ENCODE measurements at regions not wholly inside any gene's neighbourhood (a gene's known extent, or its start where the extent isn't known, plus 50 kb on each side); places are given as distances from the start of the nearest gene placed in this dataset.
"Not testable (repeated sequence)": the region's sequence is repeated elsewhere in the genome, so short reads cannot be mapped to it uniquely, and the experiment has no call there.

DNA sequence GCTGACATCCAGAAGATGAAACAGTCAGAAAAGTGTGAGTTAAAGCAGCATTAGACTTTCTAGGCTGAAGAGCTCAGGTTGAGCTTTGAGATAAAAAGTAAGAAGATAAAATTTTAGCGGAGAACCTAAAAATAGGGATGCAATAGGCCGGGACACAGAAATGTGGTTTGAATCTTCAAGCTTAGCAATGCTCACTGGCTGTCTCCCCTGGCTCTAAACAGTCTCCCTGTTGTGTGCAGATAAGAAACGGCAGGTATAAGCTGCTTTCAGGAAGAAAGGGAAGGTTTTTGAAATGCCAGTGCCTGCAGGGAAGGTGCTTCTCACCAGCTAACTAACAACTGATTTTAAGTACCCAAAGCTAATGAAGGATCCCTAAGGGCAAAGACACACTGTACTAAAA lies 718.7 kb upstream of the SGO1 start:
- no peak for DNase-seq

DNA sequence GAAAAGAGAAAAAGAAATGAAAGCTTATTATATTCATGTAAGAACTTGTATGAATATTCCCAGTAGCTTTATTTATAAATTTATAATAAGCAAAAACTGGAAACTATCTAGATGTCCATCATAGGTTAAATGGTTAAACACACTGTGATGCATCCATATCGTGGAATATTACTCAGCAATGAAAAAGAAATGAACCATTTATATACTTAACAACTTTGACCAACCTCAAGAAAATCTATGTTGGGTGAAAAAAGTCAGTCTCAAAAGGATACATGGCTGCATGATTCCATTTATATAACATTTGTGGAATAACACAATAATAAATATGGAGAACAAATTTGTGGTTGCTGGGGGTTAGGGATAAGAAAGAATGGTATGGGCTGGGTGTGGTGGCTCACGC lies 713.0 kb upstream of the SGO1 start:
- no peak for DNase-seq

DNA sequence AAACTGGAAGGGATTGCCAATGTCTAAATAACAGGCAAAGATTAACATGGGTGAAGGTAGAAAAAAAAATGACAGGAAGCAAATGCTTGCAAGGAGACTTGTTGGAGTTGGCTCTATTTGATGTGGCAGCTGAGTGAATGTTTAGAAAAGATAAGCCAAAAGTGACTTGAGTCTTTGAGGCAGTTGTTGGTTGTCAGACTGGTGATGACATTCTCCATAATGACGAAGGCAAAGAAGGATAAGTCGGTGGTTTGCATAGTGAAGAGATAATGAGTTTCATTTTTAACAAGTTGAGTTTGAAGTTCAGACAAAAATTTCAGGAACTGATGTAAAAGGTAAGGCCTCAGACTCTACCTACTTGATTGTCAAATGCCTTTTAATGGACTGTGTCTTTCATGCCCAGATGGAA lies 704.1 kb upstream of the SGO1 start:
- no peak for DNase-seq

DNA sequence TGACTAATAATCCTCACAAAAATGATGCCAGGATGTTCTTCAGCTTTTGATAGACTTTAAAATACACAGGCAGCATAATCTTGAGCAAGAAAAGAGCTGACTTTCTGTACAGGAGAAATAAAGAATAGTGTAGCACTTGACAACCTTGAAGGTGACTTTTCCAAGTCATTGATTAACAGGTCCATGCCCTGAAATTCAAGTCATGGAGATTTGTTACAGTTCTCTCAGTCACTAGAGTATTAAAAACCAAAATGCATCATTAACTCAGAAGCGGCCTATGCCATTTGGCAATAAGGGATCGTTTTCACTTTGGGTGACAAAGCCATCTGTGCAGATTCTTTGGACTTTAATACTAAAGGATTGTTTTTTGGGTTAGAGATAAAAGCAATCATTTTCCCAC lies 692.7 kb upstream of the SGO1 start:
- DNase-seq: no peak

DNA sequence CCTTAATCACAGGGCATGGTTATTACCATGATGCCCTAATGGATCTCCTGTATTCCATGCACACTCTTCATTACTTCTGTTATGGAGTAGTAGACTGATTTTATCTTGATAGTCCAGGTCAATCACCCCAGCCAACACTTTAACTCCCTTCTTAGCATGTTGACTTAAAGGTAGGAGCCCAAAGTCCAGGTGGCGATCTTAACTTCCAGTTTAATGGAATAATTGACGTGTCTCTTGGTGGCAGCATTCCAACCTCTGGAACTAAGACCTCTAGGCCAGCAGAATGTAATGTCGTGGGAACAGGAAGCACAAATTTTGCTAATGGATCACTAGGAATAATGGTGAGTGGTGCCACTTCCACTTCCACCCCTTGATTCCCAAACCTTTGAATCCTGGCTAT lies 687.2 kb upstream of the SGO1 start:
- no peak for DNase-seq

DNA sequence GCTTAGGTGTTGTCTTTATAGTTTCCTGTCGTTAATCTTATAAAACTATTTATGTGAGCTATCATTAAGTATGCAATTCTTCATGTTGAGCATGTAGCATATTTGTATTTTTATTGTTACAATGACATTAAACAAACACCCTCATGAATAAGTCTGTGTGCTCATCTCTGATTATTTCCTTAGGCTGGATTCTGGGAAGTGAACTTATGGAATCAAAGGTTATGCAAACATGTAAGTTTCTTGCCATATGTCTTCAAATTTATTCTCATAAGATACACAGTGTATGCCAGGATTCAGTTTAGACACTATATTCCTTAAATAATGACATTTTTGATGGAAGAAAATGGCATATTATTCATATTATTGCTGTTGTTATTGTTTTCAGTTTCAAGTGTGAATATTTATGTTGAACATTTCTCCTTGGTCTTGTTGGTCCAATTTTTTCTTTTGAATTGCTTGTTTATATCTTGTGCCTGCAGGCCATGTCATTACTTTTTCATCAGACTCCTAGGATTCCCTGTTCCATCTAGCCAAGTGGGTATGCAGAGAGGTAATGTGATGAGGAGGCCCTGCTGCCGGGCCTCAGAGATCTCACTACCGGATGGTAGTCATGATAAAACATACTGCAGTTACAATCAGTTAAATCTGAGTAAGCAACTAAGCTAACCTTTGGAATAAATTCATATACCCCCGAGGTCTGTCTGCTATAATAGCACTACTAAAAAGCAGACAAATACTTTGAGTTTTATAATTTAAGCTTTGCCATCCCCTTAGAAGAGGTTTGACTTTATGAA lies 684.3 kb upstream of the SGO1 start:
- no peak for DNase-seq

DNA sequence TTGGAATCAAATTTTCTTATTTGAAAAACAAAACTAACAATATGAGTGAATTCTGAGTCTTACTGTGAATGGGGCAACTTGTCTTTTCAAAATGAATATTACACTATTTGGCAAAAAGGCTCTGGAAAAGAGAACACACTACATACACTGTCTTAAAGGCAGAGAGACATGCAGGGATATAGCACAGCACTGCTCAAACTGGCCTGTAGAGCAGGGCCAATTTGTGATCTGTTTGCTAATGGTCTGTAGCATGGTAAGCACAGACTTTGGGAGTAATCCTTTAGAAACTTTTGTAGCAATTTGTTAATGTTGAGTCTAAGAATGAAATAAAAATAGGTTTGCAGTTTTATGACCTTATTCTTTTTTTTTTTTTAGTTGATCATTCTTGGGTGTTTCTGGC lies 679.8 kb upstream of the SGO1 start:
- DNase-seq: no peak

DNA sequence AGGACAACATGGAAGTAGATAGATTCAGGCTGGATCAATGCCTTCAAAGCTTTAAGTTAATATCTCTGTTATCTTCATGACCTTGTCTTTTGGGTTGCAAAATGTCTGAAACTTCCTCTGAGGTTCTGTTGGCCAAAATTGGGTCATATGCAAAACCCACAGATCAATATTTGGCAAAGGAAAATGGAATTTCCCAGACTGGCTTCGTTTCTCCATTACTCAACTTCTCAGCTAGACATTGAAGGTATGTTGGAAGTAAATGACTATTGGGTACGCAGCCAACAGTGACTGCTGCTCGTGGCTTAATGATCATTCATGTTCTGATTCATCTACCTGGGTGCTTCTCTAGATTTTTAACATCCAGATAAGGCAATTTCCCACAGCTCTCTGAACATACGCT lies 675.4 kb upstream of the SGO1 start:
- DNase-seq: no peak

DNA sequence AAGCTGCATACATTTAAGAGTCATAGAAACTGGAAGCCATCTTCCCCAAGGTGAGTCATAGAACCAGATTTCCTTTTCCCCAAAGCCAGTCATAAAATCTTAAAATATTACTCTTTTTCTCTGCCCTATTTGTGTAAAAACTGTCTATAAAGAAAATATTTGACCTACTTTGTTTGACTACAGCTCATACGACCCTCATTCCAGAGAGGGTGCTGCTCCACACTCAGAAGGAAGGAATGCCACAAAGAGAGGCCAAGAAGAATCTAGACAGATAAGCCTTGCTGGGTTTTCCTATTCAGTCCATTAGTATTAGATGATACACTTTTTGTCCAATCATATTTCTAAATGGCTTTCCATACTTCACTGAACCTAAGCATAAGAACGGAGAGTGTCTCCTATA lies 671.6 kb upstream of the SGO1 start:
- no peak for DNase-seq

DNA sequence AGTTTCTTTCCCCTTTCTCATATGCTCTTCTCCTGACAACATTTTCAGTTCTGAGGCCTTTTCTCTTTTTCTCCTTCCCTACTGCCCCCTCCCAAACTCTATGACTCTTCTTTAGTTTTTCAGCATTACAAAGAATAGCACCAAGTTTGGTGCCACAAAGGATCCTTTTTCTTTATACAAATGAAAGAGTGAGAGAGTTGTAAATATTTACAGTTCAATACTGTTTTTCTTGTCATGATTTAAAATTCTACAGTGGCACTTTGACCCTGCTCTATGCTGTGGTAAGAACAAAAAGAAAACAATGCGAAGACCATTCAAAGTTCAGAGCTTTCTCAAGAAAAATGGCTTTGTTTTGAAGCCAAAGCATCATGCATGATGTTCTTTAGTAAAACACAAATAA lies 667.9 kb upstream of the SGO1 start:
- DNase-seq: no peak

DNA sequence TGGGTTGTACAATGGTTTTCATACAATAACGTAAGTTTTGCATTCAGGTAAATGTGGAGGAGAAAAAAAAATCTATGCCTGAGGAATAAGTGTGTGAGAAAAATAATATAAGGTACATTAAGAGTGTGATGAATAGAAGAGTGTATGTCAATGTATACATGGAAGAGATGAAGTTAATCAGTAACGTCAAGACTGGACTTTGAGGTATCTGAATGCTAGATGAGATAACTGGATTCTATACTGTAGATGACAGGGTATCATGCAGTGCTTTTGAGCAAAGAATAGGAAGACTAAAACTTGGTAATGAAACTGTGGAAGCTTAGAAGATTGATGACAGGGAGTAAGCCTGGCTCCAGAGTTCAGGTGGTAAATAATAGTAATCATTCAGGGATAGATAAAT lies 666.7 kb upstream of the SGO1 start:
- DNase-seq: no peak

DNA sequence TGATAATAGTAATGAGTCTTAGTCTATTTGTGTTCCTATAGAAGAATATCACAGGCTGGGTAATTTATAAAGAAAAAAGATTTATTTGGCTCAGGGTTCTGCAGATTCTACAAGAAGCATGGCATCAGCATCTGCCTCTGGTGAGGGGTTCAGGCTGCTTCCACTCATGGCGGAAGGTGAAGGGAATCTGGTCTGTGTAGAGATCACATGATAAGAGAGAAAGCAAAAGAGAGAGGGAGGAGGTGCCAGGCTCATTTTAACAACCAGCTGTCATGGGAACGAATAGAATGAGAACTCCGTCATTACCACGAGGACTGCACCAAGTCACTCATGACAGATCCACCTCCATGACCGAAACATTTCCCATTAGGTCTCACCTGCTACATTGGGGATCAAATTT lies 664.0 kb upstream of the SGO1 start:
- DNase-seq: no peak

DNA sequence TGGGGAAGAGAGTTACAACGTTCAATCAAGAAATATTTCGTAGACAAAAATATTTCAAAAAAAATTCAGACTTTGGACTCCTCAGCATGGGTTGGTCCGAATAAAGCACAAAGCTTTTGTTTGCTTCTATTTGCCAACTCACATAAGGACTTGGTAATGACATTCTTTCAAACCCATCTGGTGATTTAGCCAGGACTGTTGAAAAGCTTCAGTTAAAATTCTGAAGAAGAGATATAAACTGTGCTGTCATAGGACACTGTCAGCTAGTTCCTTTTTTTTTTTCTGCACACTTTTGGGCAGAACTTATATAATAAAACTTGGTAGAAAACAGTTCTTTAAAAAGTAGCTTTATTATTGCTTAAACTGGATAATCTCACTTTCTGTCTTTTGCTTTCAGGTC lies 660.8 kb upstream of the SGO1 start:
- DNase-seq: no peak

DNA sequence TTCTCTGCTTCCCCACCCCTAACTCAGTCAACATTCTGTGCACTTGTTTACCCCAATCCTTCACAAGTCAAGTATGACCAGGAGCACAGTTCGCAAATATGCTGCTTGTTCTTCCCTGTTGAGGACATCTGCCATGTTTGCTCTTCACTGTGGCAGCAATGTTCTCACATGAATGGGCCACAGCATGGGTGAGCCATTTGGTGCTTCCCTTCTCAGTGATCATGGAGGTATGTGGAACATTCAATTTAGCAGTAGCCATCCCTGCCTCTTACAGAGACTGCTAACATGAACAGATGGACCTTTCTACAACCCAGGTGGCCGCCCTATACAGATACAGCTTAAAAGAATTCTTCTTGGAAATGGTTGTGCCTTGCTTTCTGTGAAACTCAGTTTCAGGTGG lies 660.1 kb upstream of the SGO1 start:
- no peak for DNase-seq

DNA sequence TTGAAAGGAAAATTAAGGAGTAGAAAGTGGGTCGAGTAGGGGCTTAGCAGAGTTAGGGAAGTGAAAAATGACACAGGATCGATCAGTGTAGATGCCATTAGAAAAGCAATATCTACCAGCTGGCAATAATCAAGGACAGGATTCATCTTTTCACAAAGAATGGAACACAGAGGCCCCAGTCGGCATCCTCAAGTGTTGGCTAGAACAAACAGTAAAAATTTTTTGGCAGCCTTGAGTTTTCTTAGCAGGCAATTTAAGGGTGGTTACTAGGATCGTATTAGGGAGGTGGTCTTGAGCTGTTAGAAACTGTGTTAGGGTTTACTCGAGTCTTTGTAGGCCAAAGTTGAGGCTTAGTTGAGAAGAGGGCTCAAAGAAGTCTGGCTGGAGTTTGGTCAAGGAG lies 658.8 kb upstream of the SGO1 start:
- no peak for DNase-seq

DNA sequence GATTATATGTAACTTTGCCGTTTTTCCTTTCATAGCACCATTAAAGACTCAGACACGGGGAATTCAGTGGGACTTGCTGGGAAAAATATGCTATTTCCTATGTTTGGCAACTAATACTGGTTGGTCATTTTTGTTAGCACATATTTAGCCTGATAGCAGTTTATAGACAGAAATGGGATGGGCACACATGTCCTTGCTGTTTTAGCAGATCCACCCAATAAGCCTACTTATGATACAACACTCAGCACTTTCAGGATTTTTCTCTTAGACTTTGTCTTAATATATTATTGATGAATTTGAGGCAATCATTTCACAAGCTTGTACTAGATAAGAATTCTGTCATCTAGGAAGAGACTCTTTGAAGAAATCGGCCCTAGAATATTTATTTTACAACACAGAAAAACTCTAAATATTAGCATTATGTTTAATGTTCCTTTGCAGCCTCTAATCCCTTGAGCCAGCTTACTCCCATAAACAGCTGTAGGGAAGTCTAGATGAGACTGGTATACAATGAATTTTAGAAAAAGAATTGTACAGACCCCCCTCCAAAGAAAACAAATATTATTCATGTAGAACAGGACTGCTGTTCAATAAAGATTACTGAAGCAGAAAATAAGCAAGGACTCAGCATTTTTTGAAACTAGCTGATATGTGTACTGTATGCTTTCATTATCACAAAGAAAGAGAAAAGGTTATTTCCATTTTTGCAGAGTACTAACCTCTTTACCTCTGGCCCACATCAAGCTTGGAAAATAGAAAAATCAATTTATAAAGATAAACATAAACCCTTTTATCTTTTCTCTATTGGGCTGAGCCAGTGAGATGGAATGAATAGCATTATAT lies 656.8 kb upstream of the SGO1 start:
- no peak for DNase-seq

DNA sequence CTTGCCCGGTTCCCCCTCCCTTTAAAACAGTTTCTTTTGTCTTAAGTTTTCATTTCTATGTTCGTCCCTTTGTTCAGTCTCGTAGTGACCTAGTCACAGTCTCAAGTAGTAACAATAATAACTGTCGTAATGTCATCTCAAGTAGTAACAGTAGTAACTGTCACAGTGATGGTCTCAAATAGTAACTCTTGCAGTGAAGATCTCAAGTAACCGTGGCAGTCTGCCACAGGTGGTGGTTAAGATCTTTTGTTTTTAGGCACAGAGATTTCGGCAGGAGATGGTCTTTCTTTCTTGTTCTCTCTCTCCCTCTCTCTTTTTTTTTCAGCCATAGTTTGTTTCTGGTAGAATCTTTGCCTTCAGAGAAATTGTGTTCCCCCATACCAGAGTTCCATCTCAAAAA lies 656.0 kb upstream of the SGO1 start:
- no peak for DNase-seq

DNA sequence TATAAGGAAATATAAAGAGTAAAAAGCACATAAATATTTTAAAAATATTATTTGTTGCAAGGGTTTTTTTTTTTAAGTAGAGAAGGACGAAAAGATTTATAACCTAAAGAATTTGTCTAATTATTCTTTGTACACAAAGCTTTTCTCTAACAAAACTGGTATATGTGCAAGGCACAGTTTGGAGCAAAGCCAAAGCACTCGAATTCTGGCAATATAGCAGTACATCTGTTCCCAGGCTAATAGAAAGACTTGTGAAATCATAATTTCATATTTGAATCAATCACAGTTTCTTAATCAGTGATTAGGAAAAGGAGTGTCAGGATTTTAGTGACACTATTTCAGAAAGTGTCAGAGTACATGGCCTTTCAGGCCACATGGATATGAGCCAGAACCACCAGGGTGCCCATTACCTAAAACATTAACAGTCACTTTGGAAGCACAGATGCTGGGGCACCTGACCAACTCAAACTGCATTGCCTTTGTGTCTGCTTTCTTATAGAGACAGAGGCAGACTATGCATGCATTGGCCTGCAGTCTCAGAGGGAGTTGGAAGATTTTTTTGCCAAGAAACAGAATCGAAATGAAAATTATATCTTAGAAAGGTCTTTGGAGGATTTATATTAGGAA lies 651.8 kb upstream of the SGO1 start:
- peak; percentile 84 for DNase-seq

DNA sequence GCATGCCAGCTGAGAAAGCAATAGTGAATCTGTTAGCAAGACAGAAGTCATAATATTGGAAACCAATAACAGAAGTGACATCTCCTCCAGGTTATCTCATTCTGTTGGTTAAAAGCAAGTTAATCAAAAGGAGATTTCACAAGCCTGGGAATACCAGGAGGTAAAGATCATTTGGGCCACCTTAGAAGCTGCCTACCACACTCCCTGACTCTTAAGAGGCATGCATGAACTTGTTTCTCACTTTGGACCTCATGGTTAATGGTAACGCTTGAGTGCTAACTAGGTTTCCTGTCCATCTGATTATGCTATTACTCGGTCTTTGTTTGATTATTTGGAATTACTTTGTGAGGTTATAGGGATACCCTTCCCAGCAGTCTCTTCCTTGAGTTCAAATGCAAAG lies 650.8 kb upstream of the SGO1 start:
- no peak for DNase-seq

DNA sequence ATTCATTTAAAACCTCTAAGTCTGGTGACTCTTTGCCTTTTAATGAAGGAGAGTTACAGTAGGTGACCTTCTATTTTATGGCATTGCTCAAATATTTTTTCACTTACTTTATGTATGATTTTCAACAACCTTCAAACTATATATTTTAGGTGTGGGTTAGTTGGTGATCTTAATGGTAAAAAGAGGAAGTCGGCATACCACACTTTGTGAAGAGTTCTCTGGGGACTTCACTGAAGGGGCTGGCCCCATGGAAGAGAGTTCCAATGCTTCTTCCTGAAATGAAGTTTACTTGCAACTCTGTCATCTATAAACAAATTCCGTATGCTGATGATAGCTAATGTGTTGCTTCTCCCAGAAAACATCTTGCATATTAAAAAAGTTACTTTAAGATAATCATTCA lies 647.0 kb upstream of the SGO1 start:
- no peak for DNase-seq

DNA sequence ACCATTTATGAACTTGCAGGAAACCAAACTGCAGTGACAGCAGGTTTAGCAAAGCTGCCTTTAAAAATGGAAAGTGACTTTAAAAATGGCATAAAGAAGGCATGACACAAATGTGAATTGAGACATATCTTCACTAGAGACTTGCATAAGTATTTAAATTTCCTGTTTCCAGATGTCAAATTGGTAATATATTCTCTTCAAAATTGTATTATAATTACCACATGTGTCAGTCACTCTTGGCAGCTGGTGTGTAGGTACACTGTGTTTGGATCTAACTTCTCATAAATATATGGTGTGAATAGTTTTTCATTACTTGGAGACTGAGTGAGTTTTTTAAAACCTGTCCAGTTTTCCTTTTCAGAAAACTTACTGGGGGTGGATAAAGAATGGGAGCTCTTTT lies 636.2 kb upstream of the SGO1 start:
- no peak for DNase-seq

DNA sequence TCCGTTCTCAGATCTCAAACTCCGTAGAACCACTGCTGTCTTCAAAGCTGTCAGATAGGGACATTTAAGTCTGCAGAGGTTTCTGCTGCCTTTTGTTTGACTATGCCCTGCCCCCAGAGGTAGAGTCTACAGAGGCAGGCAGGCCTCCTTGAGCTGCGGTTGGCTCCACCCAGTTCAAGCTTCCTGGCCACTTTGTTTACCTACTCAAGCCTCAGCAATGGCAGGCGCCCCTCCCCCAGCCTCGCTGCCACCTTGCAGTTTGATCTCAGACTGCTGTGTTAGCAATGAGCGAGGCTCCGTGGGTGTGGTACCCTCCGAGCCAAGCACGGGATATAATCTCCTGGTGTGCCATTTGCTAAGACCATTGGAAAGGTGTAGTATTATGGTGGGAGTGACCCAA lies 634.9 kb upstream of the SGO1 start:
- not testable (repeated sequence) for DNase-seq

DNA sequence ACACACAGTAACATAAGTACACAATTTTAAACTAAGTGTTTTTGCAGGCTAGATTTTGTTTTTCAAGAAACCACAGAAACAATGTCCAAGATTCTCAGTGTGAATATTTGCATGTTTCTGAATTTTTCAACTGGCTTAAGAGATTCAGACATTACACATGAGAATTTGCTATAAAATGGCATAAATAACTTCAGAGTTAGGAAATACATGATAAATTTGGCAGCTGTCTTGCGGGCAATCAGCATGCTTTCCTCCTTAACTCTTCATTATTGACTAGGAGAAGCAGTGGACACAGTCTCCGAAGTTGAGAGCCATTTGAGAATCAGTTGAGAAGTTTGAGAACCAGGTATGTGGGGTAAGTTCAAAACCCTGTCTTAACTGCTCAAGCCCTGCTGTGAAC lies 625.6 kb upstream of the SGO1 start:
- DNase-seq: no peak

DNA sequence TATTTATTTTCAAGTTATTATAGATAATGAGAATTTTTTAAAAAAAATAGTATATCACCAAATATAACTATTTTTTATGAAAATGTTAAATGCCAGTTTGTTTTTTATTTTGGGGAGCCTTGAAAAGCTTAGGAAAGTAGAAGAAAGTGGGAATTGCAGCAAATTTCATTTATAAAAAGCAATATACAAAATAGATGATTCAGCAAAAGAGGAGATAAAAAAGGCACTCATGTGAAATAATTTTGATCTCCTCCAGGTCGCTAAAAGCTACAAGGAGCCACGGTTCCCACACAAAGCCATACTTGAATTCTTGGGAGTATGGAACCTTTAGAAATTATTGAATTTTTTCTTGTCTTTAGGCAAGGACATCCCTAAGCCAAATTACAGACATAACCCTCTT lies 625.0 kb upstream of the SGO1 start:
- no peak for DNase-seq

Data from NCI-H1092 (cell line).